CD4-positive, alpha-beta T cell treated with Interferon gamma for 1 hour (primary cell): ENCODE measurements at regions not wholly inside any gene's neighbourhood (a gene's known extent, or its start where the extent isn't known, plus 50 kb on each side); places are given as distances from the start of the nearest gene placed in this dataset.

Experiments
- DNase-seq: peaks from one replicate; pipeline ENCODE4 v3.0.0-alpha.2; 2020

DNA sequence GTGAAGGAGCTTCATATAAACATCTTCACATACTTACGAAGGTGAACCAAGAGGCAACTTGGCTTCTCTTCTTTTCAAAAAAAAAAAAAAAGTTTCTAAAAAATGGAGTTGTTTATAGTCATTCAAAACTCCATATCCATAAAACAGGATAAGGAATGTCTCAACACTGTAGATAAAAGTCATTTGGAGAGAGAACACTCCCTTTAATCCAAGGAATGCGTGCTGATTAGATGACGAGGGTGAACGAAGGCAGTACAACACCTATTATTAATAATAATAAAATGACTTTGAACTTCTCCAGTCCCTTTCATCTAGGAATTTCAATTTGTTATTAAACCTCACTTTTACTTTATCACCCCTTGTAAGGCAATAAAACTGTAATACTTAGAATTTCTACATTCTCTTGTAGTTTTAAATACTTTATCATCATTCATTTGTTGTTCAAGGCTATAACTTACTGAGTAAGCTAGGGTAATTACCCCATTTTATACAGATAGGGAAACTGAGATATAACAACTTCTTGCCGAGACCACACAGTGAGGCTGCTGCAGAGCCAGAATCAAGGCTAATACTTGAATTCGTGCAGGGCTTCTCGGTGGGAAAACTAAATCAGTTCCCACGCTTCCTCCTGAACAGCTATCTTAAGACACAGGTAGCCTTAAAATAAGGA lies 377.1 kb downstream of the EFNA5 start:
- DNase-seq = no peak

- DNase-seq = no peak
Observed at GRCh38 chr5:107291866-107292265, 378.9 kb downstream of the EFNA5 start.

- no peak for DNase-seq
Observed at GRCh38 chr5:107290780-107291398, 379.8 kb downstream of the EFNA5 start.

DNA sequence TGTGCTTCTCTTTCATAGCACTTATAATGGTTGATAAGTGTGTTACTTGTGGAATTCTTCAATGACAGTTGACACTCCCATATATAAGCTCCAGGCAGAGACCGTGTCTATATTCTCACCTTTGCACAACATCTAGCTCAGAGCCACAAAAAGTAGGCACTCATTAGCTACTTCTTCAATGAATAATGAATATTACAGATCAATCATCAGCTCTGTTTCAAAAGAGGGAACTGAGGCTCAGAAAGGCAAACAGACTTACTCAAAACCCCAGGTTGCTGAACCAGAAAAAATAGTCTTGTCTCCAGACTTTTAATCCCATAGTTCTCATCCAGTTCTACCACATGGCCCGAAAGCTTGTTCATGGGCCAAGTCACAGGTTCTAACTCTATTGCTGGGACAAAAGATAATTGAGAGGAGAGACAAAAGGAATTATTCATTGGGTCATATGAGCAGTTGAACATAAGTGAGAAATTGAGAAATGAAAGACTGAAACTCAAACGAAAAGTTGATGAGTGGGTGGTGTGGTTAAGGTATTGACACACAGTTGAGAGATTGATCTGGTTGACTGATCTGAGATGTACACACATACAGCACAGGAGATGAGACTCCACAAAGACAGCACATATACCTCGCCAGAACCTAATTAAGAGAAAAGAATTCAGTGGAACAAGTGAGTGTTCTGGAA lies 381.6 kb downstream of the EFNA5 start:
- DNase-seq = no peak

DNA sequence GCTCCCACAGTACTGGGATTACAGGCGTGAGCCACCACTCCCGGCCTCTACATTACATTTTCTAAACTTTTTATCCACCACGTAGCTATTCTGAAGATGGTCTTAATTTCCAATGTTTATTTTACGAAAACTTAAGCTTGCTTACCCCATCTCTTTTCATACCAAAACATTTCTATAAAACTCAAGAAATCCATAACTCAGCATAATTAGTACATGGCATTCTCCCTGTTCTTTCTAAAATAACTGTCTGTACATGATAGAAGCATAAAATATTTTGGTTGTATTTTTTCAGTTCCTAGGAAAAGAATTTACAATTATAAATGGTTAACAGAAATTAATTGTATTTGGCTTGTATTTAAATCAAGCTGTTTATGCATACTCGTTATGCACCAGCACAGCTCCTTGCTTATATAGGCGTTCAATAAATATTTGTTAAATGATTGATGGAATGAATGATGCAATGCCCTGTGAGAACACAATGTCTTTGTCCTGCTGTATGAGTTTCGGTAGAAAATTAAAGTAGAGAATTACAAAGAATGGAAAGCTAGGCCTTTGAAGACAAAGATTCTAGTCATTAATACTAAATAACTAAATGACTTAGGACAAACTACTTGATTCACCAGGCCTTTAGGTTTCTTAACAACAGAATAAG lies 384.2 kb downstream of the EFNA5 start:
- no peak for DNase-seq

GRCh38 chr5:107285772-107286171 lies 385.0 kb downstream of the EFNA5 start:
- DNase-seq = no peak

- no peak for DNase-seq
Observed at GRCh38 chr5:107284822-107285525, 385.8 kb downstream of the EFNA5 start.

GRCh38 chr5:107282061-107282460 lies 388.7 kb downstream of the EFNA5 start:
- DNase-seq = no peak

DNA sequence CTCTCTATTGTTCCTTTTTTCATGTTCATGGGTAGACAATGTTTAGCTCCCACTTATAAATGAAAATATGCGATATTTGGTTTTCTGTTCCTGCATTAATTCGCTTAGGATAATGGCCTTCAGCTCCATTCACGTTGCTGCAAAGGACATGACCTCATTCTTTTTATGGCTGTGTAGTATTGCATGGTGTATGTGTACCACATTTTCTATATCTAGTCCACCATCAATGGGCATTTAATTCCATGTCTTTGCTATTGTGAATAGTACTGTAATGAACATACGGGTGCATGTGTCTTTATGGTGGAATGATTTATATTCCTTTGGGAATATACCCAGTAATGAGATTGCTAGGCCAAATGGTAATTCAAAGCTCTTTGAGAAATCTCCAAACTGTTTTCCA lies 392.0 kb downstream of the EFNA5 start:
- no peak for DNase-seq

- DNase-seq = no peak
Observed at GRCh38 chr5:107277485-107278125, 393.1 kb downstream of the EFNA5 start.

DNA sequence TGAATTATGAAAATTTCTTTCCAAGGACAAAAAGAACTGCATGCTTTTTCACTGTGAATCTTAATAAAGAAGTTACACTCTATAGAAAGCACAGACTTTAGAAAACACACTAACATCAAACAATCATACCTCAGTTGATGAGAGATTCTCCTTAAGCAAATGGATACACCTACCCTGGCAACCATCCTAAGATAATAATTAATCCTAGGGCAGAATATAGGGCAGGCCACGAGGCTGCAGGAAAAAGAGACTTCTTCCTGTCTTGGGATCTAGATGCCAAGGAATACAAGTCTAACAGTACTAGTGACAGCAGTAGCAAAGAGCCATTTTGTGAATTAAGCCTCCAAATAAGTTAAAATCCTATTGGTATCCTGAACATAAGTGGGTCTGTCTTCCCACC lies 395.4 kb downstream of the EFNA5 start:
- DNase-seq = no peak

- no peak for DNase-seq
Observed at GRCh38 chr5:107274571-107274970, 396.2 kb downstream of the EFNA5 start.

DNA sequence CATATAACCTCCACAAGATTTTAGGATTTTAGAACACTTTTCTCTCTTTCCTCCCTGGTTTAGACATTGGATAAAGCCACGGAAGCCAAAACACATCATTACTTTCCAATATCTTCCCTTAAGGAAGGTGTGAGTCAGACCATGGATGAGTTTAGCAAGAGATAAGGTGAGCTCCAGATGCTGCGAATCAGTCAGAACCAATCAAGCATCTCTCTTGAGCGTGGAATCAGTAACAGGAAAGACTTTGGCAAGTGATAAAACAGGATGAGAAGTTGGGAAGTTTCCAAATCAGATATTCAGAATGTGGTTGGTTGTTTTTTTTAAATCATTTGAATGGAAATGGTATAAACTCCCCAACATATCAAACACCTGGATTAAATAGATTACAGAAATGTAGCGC lies 397.8 kb downstream of the EFNA5 start:
- DNase-seq = no peak

GRCh38 chr5:107272509-107272908 lies 398.2 kb downstream of the EFNA5 start:
- no peak for DNase-seq

- no peak for DNase-seq
Observed at GRCh38 chr5:107271682-107272350, 398.9 kb downstream of the EFNA5 start.

DNA sequence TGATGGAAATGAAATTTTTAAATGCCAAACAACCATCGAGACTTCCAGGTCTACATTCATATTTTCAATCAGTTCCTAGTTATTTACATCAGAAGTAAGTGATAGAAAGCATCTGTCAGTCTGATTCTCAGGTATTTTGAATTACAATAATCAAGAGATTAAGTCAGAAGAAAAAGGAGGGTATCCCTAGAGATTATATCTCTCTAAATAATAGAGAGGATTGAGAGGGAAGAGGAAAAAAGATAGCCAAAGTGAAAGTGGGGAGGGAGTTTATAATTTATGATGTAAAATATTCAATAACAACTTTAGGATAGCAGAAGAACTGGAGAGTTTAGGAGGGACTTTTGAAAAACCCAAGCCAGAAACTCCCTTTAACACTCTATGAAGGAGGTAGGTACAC lies 400.2 kb downstream of the EFNA5 start:
- no peak for DNase-seq

DNA sequence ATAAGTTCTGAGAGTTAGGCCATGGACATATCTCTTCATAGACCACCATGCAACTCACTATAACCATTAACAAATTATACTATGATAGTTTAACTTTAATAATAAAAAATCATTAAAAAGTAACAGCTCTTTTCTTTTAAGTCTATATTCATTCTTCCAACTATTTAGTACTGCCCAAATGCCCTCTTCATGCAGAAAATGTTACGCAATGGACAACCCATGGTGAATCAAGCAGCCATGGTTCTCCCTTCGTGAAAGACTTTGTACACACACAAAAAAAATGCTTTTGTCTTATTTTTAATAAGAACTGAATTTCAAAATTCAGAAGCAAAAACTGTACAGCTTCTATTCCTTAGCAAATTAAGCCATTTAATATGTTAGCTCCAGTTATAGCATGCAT lies 401.1 kb downstream of the EFNA5 start:
- no peak for DNase-seq

- no peak for DNase-seq
Observed at GRCh38 chr5:107269256-107269655, 401.5 kb downstream of the EFNA5 start.

- DNase-seq = no peak
Observed at GRCh38 chr5:107268241-107268640, 402.5 kb downstream of the EFNA5 start.

DNA sequence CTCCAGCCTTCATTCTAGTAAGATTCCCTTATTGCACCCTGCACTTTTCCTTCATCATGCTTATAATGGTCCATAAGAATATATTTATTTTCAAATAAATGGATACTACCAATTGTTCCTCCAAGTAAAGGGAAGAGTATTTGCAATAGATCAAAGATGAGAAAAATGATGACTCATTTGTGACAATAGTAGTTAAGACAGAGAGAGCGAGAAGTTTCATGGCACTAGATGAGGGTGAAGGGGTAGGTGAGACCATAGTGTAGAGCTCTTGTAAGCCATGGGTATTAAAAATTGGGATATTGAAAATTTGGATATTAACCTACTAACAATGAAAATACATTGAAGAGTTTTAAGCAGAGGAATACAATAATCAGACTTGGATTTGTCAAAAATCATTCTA lies 404.6 kb downstream of the EFNA5 start:
- no peak for DNase-seq

- no peak for DNase-seq
Observed at GRCh38 chr5:107265193-107265592, 405.5 kb downstream of the EFNA5 start.

DNA sequence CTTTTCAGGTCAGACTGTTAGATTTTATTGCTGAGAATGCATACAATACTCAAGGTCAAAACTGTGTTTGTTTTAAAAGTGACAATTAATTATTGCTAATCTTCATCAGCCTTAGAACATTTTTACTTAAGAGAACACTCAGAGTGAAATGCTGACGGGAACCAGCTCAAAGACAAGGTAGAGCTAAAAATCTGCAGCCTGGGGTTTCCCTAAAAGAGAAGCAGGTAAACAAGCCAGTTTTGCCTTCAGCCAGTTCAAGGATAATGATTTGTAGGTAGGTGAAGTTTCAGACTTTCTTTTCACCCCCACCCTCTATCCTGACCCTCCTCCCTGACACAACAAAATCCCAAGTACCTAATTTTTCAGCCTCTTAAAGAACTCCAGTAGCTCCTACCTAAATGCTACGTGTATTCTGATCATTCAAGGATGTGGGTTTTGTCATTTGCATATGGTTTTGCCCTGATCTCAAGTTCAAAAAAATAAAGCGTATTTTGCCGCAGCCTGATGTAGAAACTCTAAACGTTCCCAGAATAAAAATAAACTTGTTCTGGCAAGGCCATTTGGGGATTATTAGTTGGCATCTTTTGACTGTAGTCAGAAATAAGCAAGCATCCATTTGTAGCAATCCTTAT lies 407.2 kb downstream of the EFNA5 start:
- no peak for DNase-seq
